K562 (cell line): ENCODE measurements at regions not wholly inside any gene's neighbourhood (a gene's known extent, or its start where the extent isn't known, plus 50 kb on each side); places are given as distances from the start of the nearest gene placed in this dataset.

Source experiments
- ATAC-seq: fragments of 200-7000 bp; cut with Tn5 transposase; 3 replicates; pipeline ENCODE4 v1.9.1; 2020; ENCODE audit warnings: moderate library complexity
- BruUV-seq: library from RNA; stranded (reverse); fragments of 400-500 nt; replicated peaks from 2 replicates; lab custom pipeline; 2021; lab: Mats Ljungman, UMichigan
- CTCF ChIA-PET: fragments of 300-600 bp; formaldehyde crosslinking; extraction: SDS; loops from one replicate; lab custom pipeline; 2021; ENCODE audit warnings: low intra/inter-chr PET ratio; lab: Yijun Ruan, JAX
- POLR2A ChIA-PET: fragments of 300-600, 350-650 bp; sonication (Branson Sonifier 250); formaldehyde crosslinking; extraction: SDS; loops from one replicate; lab custom pipeline; 2021; ENCODE audit warnings: antibody characterized with exemption, inconsistent platforms; lab: Yijun Ruan, JAX
- DNase-seq, 4 experiments: peaks; one replicate each; pipeline versions ENCODE4 v3.0.0 to v3.0.0-alpha.2; 2011 to 2018; ENCODE audit warnings: low spot score in 3 of 4, mixed read lengths in 3 of 4; ENCODE audit errors: extremely low read depth in 1 of 4
- FAIRE-seq: peaks from 2 replicates; lab custom pipeline; 2011; peaks lifted over from hg19 to GRCh38; lab: Jason Lieb, UNC
- H2AFZ ChIP-seq: 2 replicates; pipeline ENCODE4 v1.6.0; 2011; ENCODE audit warnings: low read depth, low read length, control low read depth, inconsistent platforms
- H3K27ac ChIP-seq: fragments of 200-600 bp; 3 replicates; pipeline ENCODE4 v1.8.0; 2011; ENCODE audit warnings: low read depth, mild to moderate bottlenecking, control low read depth, inconsistent platforms, low read length, moderate library complexity, mixed read lengths; ENCODE audit errors: extremely low read depth
- H3K27me3 ChIP-seq, 2 experiments: fragments of 300-600 bp in 1 of 2; 2 replicates in 1 of 2; 3 replicates in 1 of 2; pipeline versions ENCODE4 v1.6.0 to v1.8.0; 2011; ENCODE audit warnings: inconsistent platforms in 2 of 2, low read length in 2 of 2, mild to moderate bottlenecking in 1 of 2, mixed read lengths in 1 of 2, moderate library complexity in 1 of 2; ENCODE audit not compliant: control insufficient read depth in 2 of 2, insufficient read depth in 2 of 2
- H3K36me3 ChIP-seq: fragments of 300-600 bp; 3 replicates; pipeline ENCODE4 v1.8.0; 2011; ENCODE audit warnings: mild to moderate bottlenecking, low read length, inconsistent platforms; ENCODE audit not compliant: control insufficient read depth, insufficient read depth
- H3K4me1 ChIP-seq, 2 experiments: fragments of 200-600 bp in 1 of 2; replicated peaks in 1 of 2; 2 replicates in 1 of 2; 3 replicates in 1 of 2; pipeline versions ENCODE4 v1.5.1 to v1.8.0; 2011; ENCODE audit warnings: inconsistent platforms in 2 of 2, low read length in 2 of 2, mild to moderate bottlenecking in 1 of 2, mixed read lengths in 1 of 2, moderate library complexity in 1 of 2; ENCODE audit not compliant: control insufficient read depth in 2 of 2, insufficient read depth in 2 of 2
- H3K4me2 ChIP-seq: 2 replicates; pipeline ENCODE4 v1.6.1; 2011; ENCODE audit warnings: low read length, control low read depth, inconsistent platforms, mixed read lengths; ENCODE audit not compliant: insufficient read depth
- H3K4me3 ChIP-seq: fragments of 200-600 bp; sonication (generic), shearing (Covaris generic); 2 replicates; pipeline ENCODE4 v1.5.1; 2016; ENCODE audit warnings: control low read depth, inconsistent platforms
- H3K79me2 ChIP-seq: fragments of 200-600 bp; 3 replicates; pipeline ENCODE4 v1.8.0; 2011; ENCODE audit warnings: low read length, inconsistent platforms; ENCODE audit not compliant: control insufficient read depth, insufficient read depth
- H3K9ac ChIP-seq, 2 experiments: 2 replicates each; pipeline versions ENCODE4 v1.6.0 to v1.6.1; 2011; ENCODE audit warnings: low read depth in 2 of 2, low read length in 2 of 2, control low read depth in 1 of 2, inconsistent platforms in 1 of 2, mild to moderate bottlenecking in 1 of 2, mixed read lengths in 1 of 2; ENCODE audit not compliant: insufficient read depth in 1 of 2
- H3K9me1 ChIP-seq: one replicate; pipeline ENCODE4 v1.6.0; 2011; ENCODE audit warnings: inconsistent platforms, mild to moderate bottlenecking, low read length, moderate library complexity; ENCODE audit not compliant: control insufficient read depth, insufficient read depth
- H3K9me3 ChIP-seq: replicated peaks from 2 replicates; pipeline ENCODE4 v1.5.1; 2011; ENCODE audit warnings: low read depth, low read length, inconsistent platforms; ENCODE audit not compliant: control insufficient read depth, insufficient read depth
- H4K20me1 ChIP-seq: replicated peaks from 2 replicates; pipeline ENCODE4 v1.6.1; 2011; ENCODE audit warnings: low read length, inconsistent platforms, mixed read lengths; ENCODE audit not compliant: control insufficient read depth, insufficient read depth
- ETV1 ChIP-seq: fragments of 450-650 bp; conservative IDR thresholded peaks from 2 replicates; pipeline ENCODE4 v1.6.1; 2016; ENCODE audit warnings: missing genetic modification characterization, control low read depth, low read depth, missing compliant biosample characterization
- NFRKB ChIP-seq: fragments of 450-650 bp; IDR thresholded peaks from 2 replicates; pipeline ENCODE4 v1.6.1; 2016; ENCODE audit warnings: low read depth
- ZNF140 ChIP-seq: fragments of 250-450 bp; sonication (Bioruptor Pico); IDR thresholded peaks from 2 replicates; pipeline ENCODE4 v1.8.0; 2021; ENCODE audit warnings: moderate library complexity, mild to moderate bottlenecking, inconsistent platforms
- ZNF184 ChIP-seq: sonication (generic); formaldehyde crosslinking; IDR thresholded peaks from 2 replicates; pipeline ENCODE4 v1.5.0; 2020; ENCODE audit warnings: missing genetic modification reagents
- WGBS: fragments of 100-300 bp; shearing (Covaris generic); methylation state at CpG from one replicate; pipeline ENCODE4 v1.1.6; 2016; ENCODE audit warnings: low coverage, mixed read lengths; ENCODE audit not compliant: insufficient coverage; ENCODE audit errors: missing lambda C conversion rate; 5-methylcytosine and 5-hydroxymethylcytosine counted together
- in situ Hi-C: fragments of 300-500 bp; cut with MboI; formaldehyde crosslinking; loops from 4 replicates; pipeline ENCODE4 v1.15.0; 2018; ENCODE audit warnings: inconsistent platforms, mixed read lengths
- intact Hi-C: fragments of 100-400 bp; cut with micrococcal nuclease; formaldehyde crosslinking; loops from 2 replicates; pipeline ENCODE4 v1.14.2; 2022
- TF ChIP-seq, protein P1 (sequence below), 2 experiments: fragments of 450-650 bp in 1 of 2; sonication (generic) in 1 of 2; formaldehyde crosslinking in 1 of 2; IDR thresholded peaks; 2 replicates each; pipeline versions ENCODE4 v1.7.1 to v1.9.0; 2016 to 2022; ENCODE audit warnings: inconsistent platforms in 1 of 2, mild to moderate bottlenecking in 1 of 2, missing genetic modification reagents in 1 of 2

DNA sequence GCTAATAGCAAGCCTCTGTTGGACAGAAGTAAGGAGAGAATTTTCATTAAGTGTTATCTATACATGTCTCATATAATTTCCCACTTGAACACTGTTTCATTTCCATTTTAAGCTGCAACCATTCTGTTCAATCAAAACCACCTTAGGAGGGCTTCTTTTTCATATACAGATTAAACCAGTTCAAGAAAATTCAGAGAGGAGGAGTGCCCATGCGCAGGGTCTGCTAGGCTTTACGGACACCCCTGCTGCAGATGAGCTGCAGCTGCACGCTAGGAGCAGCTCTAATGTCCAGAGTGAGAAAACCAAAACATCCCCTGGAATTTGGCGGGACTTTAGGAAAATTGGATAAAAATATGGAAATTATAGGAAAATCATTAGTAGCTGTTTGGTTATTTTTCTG, 541.0 kb downstream of the SPRY1 start:
- FAIRE-seq (no peak), DNase-seq (no peak), ATAC-seq (no peak)
- H3K79me2 ChIP-seq = no peaks in the 10 kb centered on the region
- no peaks in the 10 kb centered on the region for H3K9me3 ChIP-seq
- in situ Hi-C loops (no loop called here), intact Hi-C loops (no loop called here)
- ChIA-PET CTCF (no interaction called here), POLR2A (no interaction called here)
- no TSS peak for BruUV-seq
- no peak overlapping the region for H3K27ac ChIP-seq
- H3K36me3 ChIP-seq = no peaks in the 10 kb centered on the region
- H3K4me1 ChIP-seq = no peaks in the 10 kb centered on the region
- no peak overlapping the region for H3K4me2 ChIP-seq
- no peaks in the 10 kb centered on the region for H3K27me3 ChIP-seq
- 1% methylated on average over 4 of the region's 4 CpGs for WGBS
- H3K9ac ChIP-seq = no peak overlapping the region
- no peaks in the 10 kb centered on the region for H3K9me1 ChIP-seq
- H3K4me3 ChIP-seq = no peak overlapping the region
- H2AFZ ChIP-seq = no peak overlapping the region
- H4K20me1 ChIP-seq = no peaks in the 10 kb centered on the region
- TF ChIP-seq ETV1 (tag) (no peak), NFRKB (no peak)

DNA sequence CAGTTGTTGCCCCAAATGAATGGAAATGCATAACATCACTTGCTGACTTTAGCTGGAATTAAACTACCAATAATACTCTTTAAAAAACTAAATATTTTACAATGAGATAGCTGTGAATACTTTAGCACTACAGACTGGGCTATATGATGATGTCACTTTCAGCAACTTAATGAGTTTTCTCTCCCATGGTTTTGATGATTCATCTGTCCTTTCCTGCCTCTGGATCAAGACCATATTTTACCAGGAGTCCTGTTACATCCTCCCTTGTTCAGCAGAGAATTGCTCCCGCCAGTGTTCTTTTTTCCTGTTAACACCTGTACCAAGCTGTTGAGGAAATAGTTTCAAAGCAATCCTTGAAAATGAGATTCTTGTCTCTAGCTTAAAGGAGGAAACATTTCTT, 543.0 kb downstream of the SPRY1 start:
- POLR2A ChIA-PET = no interaction called here
- no peak for TF ChIP-seq ZNF140
- TF ChIP-seq ZNF184 (CRISPR knock-in tag) = no peak
- TF ChIP-seq, protein P1, sequence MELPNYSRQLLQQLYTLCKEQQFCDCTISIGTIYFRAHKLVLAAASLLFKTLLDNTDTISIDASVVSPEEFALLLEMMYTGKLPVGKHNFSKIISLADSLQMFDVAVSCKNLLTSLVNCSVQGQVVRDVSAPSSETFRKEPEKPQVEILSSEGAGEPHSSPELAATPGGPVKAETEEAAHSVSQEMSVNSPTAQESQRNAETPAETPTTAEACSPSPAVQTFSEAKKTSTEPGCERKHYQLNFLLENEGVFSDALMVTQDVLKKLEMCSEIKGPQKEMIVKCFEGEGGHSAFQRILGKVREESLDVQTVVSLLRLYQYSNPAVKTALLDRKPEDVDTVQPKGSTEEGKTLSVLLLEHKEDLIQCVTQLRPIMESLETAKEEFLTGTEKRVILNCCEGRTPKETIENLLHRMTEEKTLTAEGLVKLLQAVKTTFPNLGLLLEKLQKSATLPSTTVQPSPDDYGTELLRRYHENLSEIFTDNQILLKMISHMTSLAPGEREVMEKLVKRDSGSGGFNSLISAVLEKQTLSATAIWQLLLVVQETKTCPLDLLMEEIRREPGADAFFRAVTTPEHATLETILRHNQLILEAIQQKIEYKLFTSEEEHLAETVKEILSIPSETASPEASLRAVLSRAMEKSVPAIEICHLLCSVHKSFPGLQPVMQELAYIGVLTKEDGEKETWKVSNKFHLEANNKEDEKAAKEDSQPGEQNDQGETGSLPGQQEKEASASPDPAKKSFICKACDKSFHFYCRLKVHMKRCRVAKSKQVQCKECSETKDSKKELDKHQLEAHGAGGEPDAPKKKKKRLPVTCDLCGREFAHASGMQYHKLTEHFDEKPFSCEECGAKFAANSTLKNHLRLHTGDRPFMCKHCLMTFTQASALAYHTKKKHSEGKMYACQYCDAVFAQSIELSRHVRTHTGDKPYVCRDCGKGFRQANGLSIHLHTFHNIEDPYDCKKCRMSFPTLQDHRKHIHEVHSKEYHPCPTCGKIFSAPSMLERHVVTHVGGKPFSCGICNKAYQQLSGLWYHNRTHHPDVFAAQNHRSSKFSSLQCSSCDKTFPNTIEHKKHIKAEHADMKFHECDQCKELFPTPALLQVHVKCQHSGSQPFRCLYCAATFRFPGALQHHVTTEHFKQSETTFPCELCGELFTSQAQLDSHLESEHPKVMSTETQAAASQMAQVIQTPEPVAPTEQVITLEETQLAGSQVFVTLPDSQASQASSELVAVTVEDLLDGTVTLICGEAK (IDR thresholded peaks at IDR 0.05) = no peak
- TF ChIP-seq, protein P1 (CRISPR knock-in tag; IDR thresholded peaks at IDR 0.05) = no peak
- H3K27ac ChIP-seq = no peak overlapping the region
- H3K9me1 ChIP-seq = no peaks in the 10 kb centered on the region
- no peaks in the 10 kb centered on the region for H3K36me3 ChIP-seq
- no peaks in the 10 kb centered on the region for H4K20me1 ChIP-seq
- intact Hi-C loops = no loop called here
- H3K79me2 ChIP-seq = no peaks in the 10 kb centered on the region
- ATAC-seq (no peak), FAIRE-seq (no peak), DNase-seq (no peak)
- BruUV-seq = no TSS peak
- H3K4me3 ChIP-seq = no peak overlapping the region
- H3K9ac ChIP-seq = no peak overlapping the region
- WGBS = 0% methylated on average over 1 of the region's 1 CpG
- H3K4me2 ChIP-seq = no peak overlapping the region
- CTCF ChIA-PET = no interaction called here
- H3K4me1 ChIP-seq = no peaks in the 10 kb centered on the region
- H3K27me3 ChIP-seq = no peaks in the 10 kb centered on the region
- H3K9me3 ChIP-seq = no peaks in the 10 kb centered on the region
- in situ Hi-C loops = no loop called here
- H2AFZ ChIP-seq = no peak overlapping the region
